Endothelial cell of umbilical vein (primary cell): ENCODE measurements at regions not wholly inside any gene's neighbourhood (a gene's known extent, or its start where the extent isn't known, plus 50 kb on each side); places are given as distances from the start of the nearest gene placed in this dataset.

Experiments
- EZH2 ChIP-seq: IDR thresholded peaks from 2 replicates; pipeline ENCODE4 v1.6.1; 2012; ENCODE audit warnings: borderline replicate concordance, low read depth, mild to moderate bottlenecking, moderate library complexity, low read length, inconsistent platforms; ENCODE audit not compliant: severe bottlenecking
- TF ChIP-seq, protein P1 (sequence below), 2 donors: IDR thresholded peaks; 1 replicate in 1 of 2; 2 replicates in 1 of 2; pipeline ENCODE4 v1.5.1; 2011; ENCODE audit warnings: low read length in 2 of 2, mild to moderate bottlenecking in 2 of 2, moderate library complexity in 2 of 2, control low read depth in 1 of 2, inconsistent platforms in 1 of 2, low read depth in 1 of 2; ENCODE audit not compliant: insufficient read depth in 1 of 2; ENCODE audit errors: extremely low read depth in 1 of 2

GRCh38 chr16:66026211-66026610 is 340.3 kb upstream of the CDH5 start:
- TF ChIP-seq, protein P1, sequence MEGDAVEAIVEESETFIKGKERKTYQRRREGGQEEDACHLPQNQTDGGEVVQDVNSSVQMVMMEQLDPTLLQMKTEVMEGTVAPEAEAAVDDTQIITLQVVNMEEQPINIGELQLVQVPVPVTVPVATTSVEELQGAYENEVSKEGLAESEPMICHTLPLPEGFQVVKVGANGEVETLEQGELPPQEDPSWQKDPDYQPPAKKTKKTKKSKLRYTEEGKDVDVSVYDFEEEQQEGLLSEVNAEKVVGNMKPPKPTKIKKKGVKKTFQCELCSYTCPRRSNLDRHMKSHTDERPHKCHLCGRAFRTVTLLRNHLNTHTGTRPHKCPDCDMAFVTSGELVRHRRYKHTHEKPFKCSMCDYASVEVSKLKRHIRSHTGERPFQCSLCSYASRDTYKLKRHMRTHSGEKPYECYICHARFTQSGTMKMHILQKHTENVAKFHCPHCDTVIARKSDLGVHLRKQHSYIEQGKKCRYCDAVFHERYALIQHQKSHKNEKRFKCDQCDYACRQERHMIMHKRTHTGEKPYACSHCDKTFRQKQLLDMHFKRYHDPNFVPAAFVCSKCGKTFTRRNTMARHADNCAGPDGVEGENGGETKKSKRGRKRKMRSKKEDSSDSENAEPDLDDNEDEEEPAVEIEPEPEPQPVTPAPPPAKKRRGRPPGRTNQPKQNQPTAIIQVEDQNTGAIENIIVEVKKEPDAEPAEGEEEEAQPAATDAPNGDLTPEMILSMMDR (IDR thresholded peaks at IDR 0.05; ENCODE audit: extremely low read depth in 1 of 2, insufficient read depth in 1 of 2, low read depth in 1 of 2, low read length in 2 of 2) = no peak
- TF ChIP-seq EZH2 = no peak
